ENCODE measurements at regions not wholly inside any gene's neighbourhood (a gene's known extent, or its start where the extent isn't known, plus 50 kb on each side); places are given as distances from the start of the nearest gene placed in this dataset.

DNA sequence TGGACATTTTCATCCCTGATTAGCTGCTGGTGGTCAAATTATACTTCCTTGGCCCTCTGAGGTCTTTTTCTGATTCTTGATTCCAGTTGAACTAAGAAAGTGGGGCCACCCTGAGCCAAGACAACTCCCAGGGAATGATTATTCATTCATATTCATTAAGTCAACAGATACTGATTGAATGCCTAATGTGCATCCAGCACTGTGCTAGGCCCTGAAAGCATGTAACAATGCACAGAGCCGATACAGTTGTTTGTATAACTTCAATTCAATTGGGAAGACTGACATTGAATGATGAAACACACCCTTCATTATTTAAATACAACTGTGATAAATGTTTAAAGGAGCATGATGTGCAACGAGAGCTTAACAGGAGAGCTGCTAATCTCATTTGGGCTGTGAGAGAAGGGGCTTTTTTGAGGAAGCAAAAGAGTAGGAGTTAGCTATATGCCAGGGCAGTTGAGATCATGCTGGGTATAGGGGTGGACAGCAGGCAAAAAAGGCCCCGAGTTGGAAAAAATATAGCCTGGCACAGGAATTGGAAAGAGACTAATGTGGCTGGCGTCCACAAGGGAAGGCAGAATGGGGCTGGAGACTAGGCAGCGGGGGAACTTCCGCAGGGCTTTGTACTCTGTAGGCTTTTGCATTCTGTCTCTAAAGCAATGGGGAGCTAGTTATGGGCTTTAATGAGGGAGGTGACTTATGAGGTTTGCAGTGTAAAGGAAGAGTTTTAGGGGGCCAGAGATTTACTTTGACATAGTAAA lies 57.2 kb upstream of the ACVR1 start:
- no peak for ATAC-seq
- TF ChIP-seq, protein P1, sequence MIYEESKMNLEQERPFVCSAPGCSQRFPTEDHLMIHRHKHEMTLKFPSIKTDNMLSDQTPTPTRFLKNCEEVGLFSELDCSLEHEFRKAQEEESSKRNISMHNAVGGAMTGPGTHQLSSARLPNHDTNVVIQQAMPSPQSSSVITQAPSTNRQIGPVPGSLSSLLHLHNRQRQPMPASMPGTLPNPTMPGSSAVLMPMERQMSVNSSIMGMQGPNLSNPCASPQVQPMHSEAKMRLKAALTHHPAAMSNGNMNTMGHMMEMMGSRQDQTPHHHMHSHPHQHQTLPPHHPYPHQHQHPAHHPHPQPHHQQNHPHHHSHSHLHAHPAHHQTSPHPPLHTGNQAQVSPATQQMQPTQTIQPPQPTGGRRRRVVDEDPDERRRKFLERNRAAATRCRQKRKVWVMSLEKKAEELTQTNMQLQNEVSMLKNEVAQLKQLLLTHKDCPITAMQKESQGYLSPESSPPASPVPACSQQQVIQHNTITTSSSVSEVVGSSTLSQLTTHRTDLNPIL (CRISPR knock-in tag; IDR thresholded peaks at IDR 0.05; ENCODE audit: low read depth) = no peak
- TF ChIP-seq, protein P2, sequence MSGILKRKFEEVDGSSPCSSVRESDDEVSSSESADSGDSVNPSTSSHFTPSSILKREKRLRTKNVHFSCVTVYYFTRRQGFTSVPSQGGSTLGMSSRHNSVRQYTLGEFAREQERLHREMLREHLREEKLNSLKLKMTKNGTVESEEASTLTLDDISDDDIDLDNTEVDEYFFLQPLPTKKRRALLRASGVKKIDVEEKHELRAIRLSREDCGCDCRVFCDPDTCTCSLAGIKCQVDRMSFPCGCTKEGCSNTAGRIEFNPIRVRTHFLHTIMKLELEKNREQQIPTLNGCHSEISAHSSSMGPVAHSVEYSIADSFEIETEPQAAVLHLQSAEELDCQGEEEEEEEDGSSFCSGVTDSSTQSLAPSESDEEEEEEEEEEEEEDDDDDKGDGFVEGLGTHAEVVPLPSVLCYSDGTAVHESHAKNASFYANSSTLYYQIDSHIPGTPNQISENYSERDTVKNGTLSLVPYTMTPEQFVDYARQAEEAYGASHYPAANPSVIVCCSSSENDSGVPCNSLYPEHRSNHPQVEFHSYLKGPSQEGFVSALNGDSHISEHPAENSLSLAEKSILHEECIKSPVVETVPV (CRISPR knock-in tag; IDR thresholded peaks at IDR 0.05) = no peak
- TF ChIP-seq, protein P3, sequence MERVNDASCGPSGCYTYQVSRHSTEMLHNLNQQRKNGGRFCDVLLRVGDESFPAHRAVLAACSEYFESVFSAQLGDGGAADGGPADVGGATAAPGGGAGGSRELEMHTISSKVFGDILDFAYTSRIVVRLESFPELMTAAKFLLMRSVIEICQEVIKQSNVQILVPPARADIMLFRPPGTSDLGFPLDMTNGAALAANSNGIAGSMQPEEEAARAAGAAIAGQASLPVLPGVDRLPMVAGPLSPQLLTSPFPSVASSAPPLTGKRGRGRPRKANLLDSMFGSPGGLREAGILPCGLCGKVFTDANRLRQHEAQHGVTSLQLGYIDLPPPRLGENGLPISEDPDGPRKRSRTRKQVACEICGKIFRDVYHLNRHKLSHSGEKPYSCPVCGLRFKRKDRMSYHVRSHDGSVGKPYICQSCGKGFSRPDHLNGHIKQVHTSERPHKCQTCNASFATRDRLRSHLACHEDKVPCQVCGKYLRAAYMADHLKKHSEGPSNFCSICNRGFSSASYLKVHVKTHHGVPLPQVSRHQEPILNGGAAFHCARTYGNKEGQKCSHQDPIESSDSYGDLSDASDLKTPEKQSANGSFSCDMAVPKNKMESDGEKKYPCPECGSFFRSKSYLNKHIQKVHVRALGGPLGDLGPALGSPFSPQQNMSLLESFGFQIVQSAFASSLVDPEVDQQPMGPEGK (CRISPR knock-in tag; IDR thresholded peaks at IDR 0.05; ENCODE audit: borderline replicate concordance) = no peak

DNA sequence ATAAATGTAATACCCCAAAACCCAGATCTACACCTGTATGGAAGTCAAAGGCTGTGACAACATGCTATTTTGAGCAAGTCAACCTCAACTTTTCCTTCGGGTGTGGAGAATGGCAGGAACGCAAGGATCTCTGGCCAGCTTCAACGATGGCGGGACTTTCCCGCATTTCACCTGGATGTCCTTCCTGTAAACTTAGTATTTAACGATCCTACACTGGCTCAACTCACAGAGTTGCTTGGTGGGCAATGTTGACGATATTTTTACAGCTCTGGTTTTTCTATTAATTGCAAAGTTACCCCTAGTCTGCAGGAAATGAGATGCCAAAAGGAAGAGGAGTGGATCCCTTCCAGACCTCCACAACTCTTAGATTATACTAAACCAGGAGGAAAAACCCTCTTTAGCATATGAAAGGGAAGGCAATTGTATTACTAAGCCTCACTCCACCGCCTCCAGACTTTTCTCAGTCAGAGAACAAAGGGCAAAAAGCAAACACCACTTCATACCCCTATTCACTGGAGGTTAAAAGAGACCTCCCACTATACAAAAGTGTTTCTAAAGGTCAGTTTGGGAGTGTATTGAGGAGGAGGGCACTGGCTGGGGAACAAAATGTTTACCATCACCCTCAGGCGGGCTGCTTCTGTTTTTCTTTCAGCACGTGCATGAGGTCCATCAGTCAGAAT lies 56.5 kb upstream of the ACVR1 start:
- TF ChIP-seq SNAI2 (CRISPR knock-in tag; IDR thresholded peaks at IDR 0.05) (no peak), ZNF70 (CRISPR knock-in tag; IDR thresholded peaks at IDR 0.05) (no peak), PPARA (CRISPR knock-in tag; IDR thresholded peaks at IDR 0.05; ENCODE audit: borderline replicate concordance) (no peak), ARNTL (CRISPR knock-in tag; IDR thresholded peaks at IDR 0.05; ENCODE audit: borderline replicate concordance, low read depth) (no peak), ZNF565 (CRISPR knock-in tag; conservative IDR thresholded peaks at IDR 0.05; ENCODE audit: low read depth) (no peak), ZNF8 (CRISPR knock-in tag; IDR thresholded peaks at IDR 0.05) (no peak), RARB (CRISPR knock-in tag; IDR thresholded peaks at IDR 0.05) (no peak), BACH2 (CRISPR knock-in tag; IDR thresholded peaks at IDR 0.05; ENCODE audit: borderline replicate concordance) (no peak), ZFP30 (CRISPR knock-in tag; IDR thresholded peaks at IDR 0.05) (no peak)
- TF ChIP-seq, protein P3 (CRISPR knock-in tag; IDR thresholded peaks at IDR 0.05; ENCODE audit: borderline replicate concordance) = no peak
- TF ChIP-seq, protein P2 (CRISPR knock-in tag; IDR thresholded peaks at IDR 0.05) = no peak
- no peak for ATAC-seq

DNA sequence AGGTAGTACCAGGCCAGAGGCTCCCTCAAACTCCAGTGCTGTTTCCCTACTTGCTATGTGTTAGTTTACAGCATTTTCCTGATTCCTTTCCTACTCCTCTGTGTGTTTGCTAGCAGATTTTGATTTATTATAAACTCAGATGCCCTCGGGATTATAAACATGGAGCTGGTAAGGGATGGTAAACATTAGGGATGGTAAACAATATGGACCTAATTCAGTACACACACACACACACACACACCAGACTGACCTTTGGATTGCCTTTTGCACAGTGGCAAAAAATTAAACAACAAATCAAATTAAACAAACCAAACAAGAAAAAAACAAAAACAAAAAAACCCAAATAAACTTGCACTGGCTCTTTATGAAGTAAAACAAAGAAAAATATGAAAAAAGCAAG lies 55.4 kb upstream of the ACVR1 start:
- TF ChIP-seq ISL1 (CRISPR knock-in tag; IDR thresholded peaks at IDR 0.05) = no peak
- no peak for TF ChIP-seq RARB (CRISPR knock-in tag; IDR thresholded peaks at IDR 0.05)
- TF ChIP-seq ESRRG (CRISPR knock-in tag; IDR thresholded peaks at IDR 0.05) = no peak
- TF ChIP-seq, protein P4, sequence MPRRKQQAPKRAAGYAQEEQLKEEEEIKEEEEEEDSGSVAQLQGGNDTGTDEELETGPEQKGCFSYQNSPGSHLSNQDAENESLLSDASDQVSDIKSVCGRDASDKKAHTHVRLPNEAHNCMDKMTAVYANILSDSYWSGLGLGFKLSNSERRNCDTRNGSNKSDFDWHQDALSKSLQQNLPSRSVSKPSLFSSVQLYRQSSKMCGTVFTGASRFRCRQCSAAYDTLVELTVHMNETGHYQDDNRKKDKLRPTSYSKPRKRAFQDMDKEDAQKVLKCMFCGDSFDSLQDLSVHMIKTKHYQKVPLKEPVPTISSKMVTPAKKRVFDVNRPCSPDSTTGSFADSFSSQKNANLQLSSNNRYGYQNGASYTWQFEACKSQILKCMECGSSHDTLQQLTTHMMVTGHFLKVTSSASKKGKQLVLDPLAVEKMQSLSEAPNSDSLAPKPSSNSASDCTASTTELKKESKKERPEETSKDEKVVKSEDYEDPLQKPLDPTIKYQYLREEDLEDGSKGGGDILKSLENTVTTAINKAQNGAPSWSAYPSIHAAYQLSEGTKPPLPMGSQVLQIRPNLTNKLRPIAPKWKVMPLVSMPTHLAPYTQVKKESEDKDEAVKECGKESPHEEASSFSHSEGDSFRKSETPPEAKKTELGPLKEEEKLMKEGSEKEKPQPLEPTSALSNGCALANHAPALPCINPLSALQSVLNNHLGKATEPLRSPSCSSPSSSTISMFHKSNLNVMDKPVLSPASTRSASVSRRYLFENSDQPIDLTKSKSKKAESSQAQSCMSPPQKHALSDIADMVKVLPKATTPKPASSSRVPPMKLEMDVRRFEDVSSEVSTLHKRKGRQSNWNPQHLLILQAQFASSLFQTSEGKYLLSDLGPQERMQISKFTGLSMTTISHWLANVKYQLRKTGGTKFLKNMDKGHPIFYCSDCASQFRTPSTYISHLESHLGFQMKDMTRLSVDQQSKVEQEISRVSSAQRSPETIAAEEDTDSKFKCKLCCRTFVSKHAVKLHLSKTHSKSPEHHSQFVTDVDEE (CRISPR knock-in tag; IDR thresholded peaks at IDR 0.05) = no peak
- ATAC-seq = no peak
